ENCODE measurements at regions not wholly inside any gene's neighbourhood (a gene's known extent, or its start where the extent isn't known, plus 50 kb on each side); places are given as distances from the start of the nearest gene placed in this dataset.

- TF ChIP-seq, protein P1, sequence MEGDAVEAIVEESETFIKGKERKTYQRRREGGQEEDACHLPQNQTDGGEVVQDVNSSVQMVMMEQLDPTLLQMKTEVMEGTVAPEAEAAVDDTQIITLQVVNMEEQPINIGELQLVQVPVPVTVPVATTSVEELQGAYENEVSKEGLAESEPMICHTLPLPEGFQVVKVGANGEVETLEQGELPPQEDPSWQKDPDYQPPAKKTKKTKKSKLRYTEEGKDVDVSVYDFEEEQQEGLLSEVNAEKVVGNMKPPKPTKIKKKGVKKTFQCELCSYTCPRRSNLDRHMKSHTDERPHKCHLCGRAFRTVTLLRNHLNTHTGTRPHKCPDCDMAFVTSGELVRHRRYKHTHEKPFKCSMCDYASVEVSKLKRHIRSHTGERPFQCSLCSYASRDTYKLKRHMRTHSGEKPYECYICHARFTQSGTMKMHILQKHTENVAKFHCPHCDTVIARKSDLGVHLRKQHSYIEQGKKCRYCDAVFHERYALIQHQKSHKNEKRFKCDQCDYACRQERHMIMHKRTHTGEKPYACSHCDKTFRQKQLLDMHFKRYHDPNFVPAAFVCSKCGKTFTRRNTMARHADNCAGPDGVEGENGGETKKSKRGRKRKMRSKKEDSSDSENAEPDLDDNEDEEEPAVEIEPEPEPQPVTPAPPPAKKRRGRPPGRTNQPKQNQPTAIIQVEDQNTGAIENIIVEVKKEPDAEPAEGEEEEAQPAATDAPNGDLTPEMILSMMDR (IDR thresholded peaks at IDR 0.05; ENCODE audit: low read depth, low read length, poor library complexity, severe bottlenecking), result no peak
- no peak for TF ChIP-seq EZH2phosphoT487 (IDR thresholded peaks at IDR 0.05; ENCODE audit: borderline replicate concordance, low read length)
Observed at GRCh38 chr21:27831177-27831576, 864.3 kb upstream of the ADAMTS5 start.
